Body of pancreas (tissue), 4 donors: ENCODE measurements at regions not wholly inside any gene's neighbourhood (a gene's known extent, or its start where the extent isn't known, plus 50 kb on each side); places are given as distances from the start of the nearest gene placed in this dataset.

Source experiments
- CTCF ChIP-seq, 7 experiments: fragments of 450-650 bp in 4 of 7; fragments of 200-600 bp in 3 of 7; sonication (generic) in 3 of 7; IDR thresholded peaks; one replicate each; pipeline ENCODE4 v1.5.1; 2016 to 2019; ENCODE audit warnings: antibody characterized with exemption in 7 of 7
- POLR2A ChIP-seq, 3 donors: fragments of 450-650 bp; IDR thresholded peaks; one replicate each; pipeline ENCODE4 v1.6.1; 2016; ENCODE audit warnings: antibody characterized with exemption in 3 of 3, mild to moderate bottlenecking in 2 of 3

- no peak for TF ChIP-seq CTCF (IDR thresholded peaks at IDR 0.05)
- no peak for TF ChIP-seq POLR2A (IDR thresholded peaks at IDR 0.05)
Observed at GRCh38 chr4:56217343-56217890, 169.9 kb downstream of the AASDH start.
